Left ventricle myocardium inferior (tissue), 1 donor: ENCODE measurements at regions not wholly inside any gene's neighbourhood (a gene's known extent, or its start where the extent isn't known, plus 50 kb on each side); places are given as distances from the start of the nearest gene placed in this dataset.

Experiments
- DNase-seq: peaks from one replicate; pipeline ENCODE4 v3.0.0-alpha.2; 2020
- H3K27ac ChIP-seq: fragments of 200-600 bp; replicated peaks from 2 replicates; pipeline ENCODE4 v1.8.0; 2021
- H3K27me3 ChIP-seq: fragments of 200-600 bp; 2 replicates; pipeline ENCODE4 v1.8.0; 2021; ENCODE audit warnings: low read depth
- H3K36me3 ChIP-seq: fragments of 200-600 bp; 2 replicates; pipeline ENCODE4 v1.8.0; 2021
- H3K4me1 ChIP-seq: fragments of 200-600 bp; 2 replicates; pipeline ENCODE4 v1.8.0; 2021
- H3K4me3 ChIP-seq: fragments of 200-600 bp; 2 replicates; pipeline ENCODE4 v1.8.0; 2021; ENCODE audit warnings: mild to moderate bottlenecking, moderate library complexity
- H3K9me3 ChIP-seq: fragments of 200-600 bp; replicated peaks from 2 replicates; pipeline ENCODE4 v1.8.0; 2021
- intact Hi-C: fragments of 100-400 bp; cut with micrococcal nuclease; formaldehyde crosslinking; loops from one replicate; pipeline ENCODE4 v1.11.0; 2022
- TF ChIP-seq, protein P1 (sequence below): fragments of 200-600 bp; IDR thresholded peaks from 2 replicates; pipeline ENCODE4 v1.8.0; 2021; ENCODE audit warnings: antibody characterized with exemption, mild to moderate bottlenecking, borderline replicate concordance
- donor health status: DM: no; HTN: yes; CAD: no; lungs with severe emphysema.

GRCh38 chr2:239566995-239567568 is 166.3 kb upstream of the HDAC4 start:
- H3K27me3 ChIP-seq, result peaks cover 90% of the 10 kb centered on the region
- no peaks in the 10 kb centered on the region for H3K36me3 ChIP-seq
- no peak for DNase-seq
- intact Hi-C loops, result no loop called here
- no peaks in the 10 kb centered on the region for H3K4me1 ChIP-seq
- no peak overlapping the region for H3K4me3 ChIP-seq
- no peaks in the 10 kb centered on the region for H3K9me3 ChIP-seq
- TF ChIP-seq, protein P1, sequence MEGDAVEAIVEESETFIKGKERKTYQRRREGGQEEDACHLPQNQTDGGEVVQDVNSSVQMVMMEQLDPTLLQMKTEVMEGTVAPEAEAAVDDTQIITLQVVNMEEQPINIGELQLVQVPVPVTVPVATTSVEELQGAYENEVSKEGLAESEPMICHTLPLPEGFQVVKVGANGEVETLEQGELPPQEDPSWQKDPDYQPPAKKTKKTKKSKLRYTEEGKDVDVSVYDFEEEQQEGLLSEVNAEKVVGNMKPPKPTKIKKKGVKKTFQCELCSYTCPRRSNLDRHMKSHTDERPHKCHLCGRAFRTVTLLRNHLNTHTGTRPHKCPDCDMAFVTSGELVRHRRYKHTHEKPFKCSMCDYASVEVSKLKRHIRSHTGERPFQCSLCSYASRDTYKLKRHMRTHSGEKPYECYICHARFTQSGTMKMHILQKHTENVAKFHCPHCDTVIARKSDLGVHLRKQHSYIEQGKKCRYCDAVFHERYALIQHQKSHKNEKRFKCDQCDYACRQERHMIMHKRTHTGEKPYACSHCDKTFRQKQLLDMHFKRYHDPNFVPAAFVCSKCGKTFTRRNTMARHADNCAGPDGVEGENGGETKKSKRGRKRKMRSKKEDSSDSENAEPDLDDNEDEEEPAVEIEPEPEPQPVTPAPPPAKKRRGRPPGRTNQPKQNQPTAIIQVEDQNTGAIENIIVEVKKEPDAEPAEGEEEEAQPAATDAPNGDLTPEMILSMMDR, result no peak
- no peak overlapping the region for H3K27ac ChIP-seq

DNA sequence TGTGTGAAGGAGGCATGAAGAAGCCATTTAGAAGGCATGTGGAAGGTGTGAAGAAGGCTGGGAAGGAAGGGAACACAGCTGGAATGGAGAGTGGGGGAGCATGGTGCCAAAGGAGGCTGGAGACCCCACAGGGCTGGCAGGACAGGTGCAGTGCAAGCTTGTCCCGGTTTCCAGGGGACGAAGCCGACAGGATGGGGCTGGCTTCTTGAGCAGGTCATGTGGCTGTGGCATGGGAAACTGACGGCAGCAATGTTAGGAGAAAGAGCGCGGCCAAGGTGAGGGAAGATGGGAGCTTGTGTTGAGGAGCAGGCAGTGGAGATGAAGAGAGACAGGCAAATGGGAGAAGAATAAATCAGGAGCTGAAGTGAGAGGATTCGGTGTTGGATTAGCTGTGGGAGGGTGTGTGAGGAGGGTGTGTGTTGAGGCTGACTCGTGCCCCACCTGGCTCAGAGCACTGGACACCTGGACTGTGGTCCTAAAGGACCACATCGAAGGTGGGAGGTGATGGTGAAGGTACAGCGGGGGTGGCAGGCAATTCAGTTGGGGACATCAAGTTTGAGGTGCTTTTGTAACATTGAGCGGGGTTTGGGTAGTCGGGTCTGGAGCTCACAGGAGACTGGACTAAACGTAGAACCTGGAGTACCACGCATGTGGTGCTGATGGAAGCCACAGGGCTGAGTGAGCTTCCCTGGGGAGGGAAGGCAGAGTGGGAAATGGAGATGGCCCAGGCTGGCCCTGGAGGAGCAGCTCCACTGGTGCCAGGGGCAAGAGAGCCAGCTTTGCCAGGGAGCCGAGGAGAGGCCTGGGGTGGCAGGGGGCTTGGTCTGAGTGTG is 165.6 kb upstream of the HDAC4 start:
- intact Hi-C loops, result no loop called here
- H3K27me3 ChIP-seq, result peaks cover 91% of the 10 kb centered on the region
- no peak overlapping the region for H3K4me3 ChIP-seq
- no peaks in the 10 kb centered on the region for H3K4me1 ChIP-seq
- no peak for DNase-seq
- no peak overlapping the region for H3K27ac ChIP-seq
- TF ChIP-seq, protein P1, result no peak
- no peaks in the 10 kb centered on the region for H3K36me3 ChIP-seq
- no peaks in the 10 kb centered on the region for H3K9me3 ChIP-seq

DNA sequence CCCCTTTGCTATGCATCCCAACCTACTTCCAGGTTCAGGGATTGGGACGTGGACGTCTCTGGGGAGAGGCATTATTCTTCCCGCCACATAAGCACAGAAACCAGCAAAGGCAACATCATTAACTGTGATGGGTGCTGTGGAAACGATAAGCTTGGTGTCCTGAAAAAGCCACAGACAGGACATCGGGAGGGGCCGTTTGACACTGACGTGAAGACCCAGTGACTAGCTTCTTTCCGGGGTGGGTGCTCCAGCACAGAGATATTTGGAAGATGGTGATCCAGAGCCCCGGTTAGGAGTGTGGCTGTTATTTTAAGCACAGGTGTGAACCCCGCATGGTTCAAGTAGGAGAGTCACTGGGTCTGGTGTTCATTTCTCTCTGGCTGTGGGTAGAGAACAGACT is 163.8 kb upstream of the HDAC4 start:
- H3K36me3 ChIP-seq, result no peaks in the 10 kb centered on the region
- no peak overlapping the region for H3K27ac ChIP-seq
- H3K9me3 ChIP-seq, result no peaks in the 10 kb centered on the region
- TF ChIP-seq, protein P1, result no peak
- intact Hi-C loops, result no loop called here
- no peaks in the 10 kb centered on the region for H3K4me1 ChIP-seq
- no peak for DNase-seq
- no peak overlapping the region for H3K4me3 ChIP-seq
- H3K27me3 ChIP-seq, result peaks cover 75% of the 10 kb centered on the region

DNA sequence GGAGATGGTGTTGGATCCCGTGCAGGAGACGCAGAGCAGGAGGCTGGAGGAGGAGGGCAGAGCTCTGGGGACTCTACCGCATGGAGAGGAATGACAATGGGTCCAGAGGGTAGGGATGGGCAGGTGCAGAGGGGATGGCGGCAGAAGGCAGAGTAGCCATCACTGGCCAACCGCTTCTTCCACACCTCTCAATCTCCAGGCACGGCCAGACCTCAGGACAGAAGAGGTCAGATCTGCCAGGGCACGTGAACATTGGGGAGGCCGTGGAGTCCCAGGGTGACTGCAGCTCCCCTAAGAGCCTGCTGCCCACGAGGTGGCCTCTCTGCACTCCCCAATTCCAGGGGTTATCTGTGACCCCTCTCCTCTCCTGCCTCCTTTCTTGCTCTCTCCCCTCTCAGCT is 162.7 kb upstream of the HDAC4 start:
- no peaks in the 10 kb centered on the region for H3K36me3 ChIP-seq
- no peak overlapping the region for H3K4me3 ChIP-seq
- intact Hi-C loops, result no loop called here
- H3K27me3 ChIP-seq, result peaks cover 74% of the 10 kb centered on the region
- H3K9me3 ChIP-seq, result no peaks in the 10 kb centered on the region
- TF ChIP-seq, protein P1, result no peak
- H3K27ac ChIP-seq, result no peak overlapping the region
- H3K4me1 ChIP-seq, result no peaks in the 10 kb centered on the region
- DNase-seq, result no peak

DNA sequence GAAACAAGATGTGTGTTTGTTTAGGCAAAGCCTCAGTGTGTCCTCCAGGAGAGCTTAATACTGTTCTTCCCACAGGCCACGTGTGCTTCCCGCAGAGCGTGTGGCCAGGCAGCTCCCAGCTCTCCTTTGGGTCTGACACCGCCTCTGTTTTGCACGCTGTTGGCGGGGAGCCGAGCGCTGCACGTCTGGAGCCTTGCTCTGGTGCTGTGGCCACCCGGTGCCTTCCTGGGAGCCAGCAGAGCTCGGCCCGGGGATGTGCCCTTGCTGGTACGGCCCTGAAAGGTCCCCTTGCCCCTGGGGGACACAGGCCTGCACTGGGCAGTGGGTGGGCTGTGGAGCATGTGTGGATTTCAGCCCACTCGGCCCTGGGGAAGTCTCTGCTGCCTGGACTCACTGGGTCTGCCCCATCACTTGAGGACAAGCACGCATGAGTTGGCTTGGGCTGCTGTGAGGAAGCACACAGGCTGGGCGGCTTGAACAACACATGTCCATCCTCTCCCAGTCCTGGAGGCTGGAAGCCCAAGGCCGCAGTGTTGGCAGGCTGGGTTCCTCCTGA is 160.7 kb upstream of the HDAC4 start:
- intact Hi-C loops, result no loop called here

More for the DNA sequence above, 160.7 kb upstream of the HDAC4 start:
- TF ChIP-seq, protein P1, result no peak
- Histone ChIP-seq H3K27me3 (peaks cover 64% of the 10 kb centered on the region), H3K4me3 (no peak overlapping the region), H3K9me3 (no peaks in the 10 kb centered on the region), H3K27ac (no peak overlapping the region), H3K4me1 (no peaks in the 10 kb centered on the region), H3K36me3 (no peaks in the 10 kb centered on the region)
- DNase-seq, result peak; percentile 28
